Glutamatergic neuron (in vitro differentiated cells): ENCODE measurements at regions not wholly inside any gene's neighbourhood (a gene's known extent, or its start where the extent isn't known, plus 50 kb on each side); places are given as distances from the start of the nearest gene placed in this dataset.

ENCODE experiments used
- DNase-seq: peaks from one replicate; pipeline ENCODE4 v3.0.0; 2022
- H3K27ac Mint-ChIP-seq: one replicate; pipeline ENCODE4 v1.8.0; 2020; ENCODE audit warnings: mild to moderate bottlenecking, mixed read lengths, inconsistent platforms; ENCODE audit not compliant: unreplicated experiment
- H3K27me3 Mint-ChIP-seq: one replicate; pipeline ENCODE4 v1.8.0; 2020; ENCODE audit warnings: mild to moderate bottlenecking, moderate library complexity, mixed read lengths, inconsistent platforms; ENCODE audit not compliant: unreplicated experiment
- H3K36me3 Mint-ChIP-seq: one replicate; pipeline ENCODE4 v1.8.0; 2020; ENCODE audit warnings: mild to moderate bottlenecking, mixed read lengths, inconsistent platforms; ENCODE audit not compliant: unreplicated experiment
- H3K4me1 Mint-ChIP-seq: one replicate; pipeline ENCODE4 v1.8.0; 2020; ENCODE audit warnings: mild to moderate bottlenecking, low read depth, mixed read lengths, inconsistent platforms; ENCODE audit not compliant: unreplicated experiment
- H3K4me3 Mint-ChIP-seq: one replicate; pipeline ENCODE4 v1.8.0; 2020; ENCODE audit warnings: mild to moderate bottlenecking, mixed read lengths, inconsistent platforms; ENCODE audit not compliant: unreplicated experiment
- H3K9me3 Mint-ChIP-seq: one replicate; pipeline ENCODE4 v1.8.0; 2020; ENCODE audit warnings: mild to moderate bottlenecking, moderate library complexity, mixed read lengths, inconsistent platforms; ENCODE audit not compliant: unreplicated experiment
- TF ChIP-seq, protein P1 (sequence below): fragments of 200-600 bp; sonication (generic); IDR thresholded peaks from one replicate; pipeline ENCODE4 v1.5.0; 2021; ENCODE audit not compliant: partially characterized antibody, unreplicated experiment

DNA sequence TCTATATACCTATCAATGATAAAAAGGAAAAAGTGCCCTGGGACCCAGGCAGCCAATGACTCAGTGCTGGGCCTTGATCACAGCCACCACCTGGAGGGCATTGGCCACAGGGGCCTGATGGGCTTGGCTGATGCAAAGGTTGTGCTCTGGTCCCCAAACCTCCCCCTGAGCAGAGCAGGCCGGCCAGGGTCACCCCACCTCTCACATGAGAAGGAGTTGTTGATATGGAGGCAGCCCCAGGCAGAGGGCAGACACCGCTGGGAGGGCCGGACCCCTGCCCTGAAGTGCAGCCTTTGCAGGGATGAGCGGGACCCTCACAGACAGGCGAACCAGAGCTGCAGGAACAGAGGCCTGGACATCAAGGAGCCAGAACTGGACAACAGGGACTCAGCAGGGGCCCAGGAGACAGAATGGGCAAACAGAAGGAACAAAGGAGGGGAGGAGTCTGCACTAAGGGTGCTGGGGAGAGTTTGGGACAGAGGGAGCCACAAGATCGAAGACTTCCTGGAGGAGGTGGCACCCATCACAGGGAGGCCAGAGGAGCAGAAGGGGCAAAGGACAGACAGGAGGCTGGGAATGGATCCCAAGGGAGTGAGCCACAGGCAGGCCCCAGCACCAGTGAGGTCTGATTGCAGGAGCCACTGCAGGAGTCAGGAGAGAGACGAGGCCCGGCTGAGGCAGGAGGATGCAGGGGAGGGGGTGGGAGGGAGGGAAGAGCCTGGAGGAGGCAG lies 105.0 kb downstream of the TNFAIP2 start:
- Mint-ChIP-seq H3K9me3 (no peaks in the 10 kb centered on the region), H3K27me3 (no peaks in the 10 kb centered on the region), H3K36me3 (no peaks in the 10 kb centered on the region), H3K27ac (no peak overlapping the region), H3K4me3 (no peak overlapping the region), H3K4me1 (no peaks in the 10 kb centered on the region)
- DNase-seq: no peak
- TF ChIP-seq, protein P1, sequence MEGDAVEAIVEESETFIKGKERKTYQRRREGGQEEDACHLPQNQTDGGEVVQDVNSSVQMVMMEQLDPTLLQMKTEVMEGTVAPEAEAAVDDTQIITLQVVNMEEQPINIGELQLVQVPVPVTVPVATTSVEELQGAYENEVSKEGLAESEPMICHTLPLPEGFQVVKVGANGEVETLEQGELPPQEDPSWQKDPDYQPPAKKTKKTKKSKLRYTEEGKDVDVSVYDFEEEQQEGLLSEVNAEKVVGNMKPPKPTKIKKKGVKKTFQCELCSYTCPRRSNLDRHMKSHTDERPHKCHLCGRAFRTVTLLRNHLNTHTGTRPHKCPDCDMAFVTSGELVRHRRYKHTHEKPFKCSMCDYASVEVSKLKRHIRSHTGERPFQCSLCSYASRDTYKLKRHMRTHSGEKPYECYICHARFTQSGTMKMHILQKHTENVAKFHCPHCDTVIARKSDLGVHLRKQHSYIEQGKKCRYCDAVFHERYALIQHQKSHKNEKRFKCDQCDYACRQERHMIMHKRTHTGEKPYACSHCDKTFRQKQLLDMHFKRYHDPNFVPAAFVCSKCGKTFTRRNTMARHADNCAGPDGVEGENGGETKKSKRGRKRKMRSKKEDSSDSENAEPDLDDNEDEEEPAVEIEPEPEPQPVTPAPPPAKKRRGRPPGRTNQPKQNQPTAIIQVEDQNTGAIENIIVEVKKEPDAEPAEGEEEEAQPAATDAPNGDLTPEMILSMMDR: no peak

DNA sequence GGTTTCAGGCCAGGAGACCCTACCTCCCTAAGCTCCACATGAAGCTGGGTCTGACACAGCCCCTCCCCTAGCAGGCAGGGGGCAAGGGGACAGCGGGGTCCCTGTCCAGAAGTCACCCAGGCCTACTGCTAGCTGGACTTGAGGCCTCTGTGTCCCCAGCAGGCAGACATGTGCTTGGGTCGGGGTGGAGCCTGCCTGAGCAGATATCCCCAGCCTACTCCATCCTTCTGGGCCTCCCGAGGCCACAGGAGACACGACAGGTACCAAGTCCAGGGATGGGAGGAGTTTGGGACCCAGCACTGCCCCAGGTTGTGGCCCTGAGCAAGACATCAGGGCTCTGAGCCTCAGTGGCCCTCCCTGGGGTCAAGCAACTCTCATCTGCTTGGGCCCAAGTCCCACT lies 105.2 kb upstream of the EIF5 start:
- DNase-seq: no peak
- H3K4me3 Mint-ChIP-seq: no peak overlapping the region
- H3K9me3 Mint-ChIP-seq: no peaks in the 10 kb centered on the region
- H3K36me3 Mint-ChIP-seq: no peaks in the 10 kb centered on the region
- H3K4me1 Mint-ChIP-seq: no peaks in the 10 kb centered on the region
- TF ChIP-seq, protein P1: no peak
- H3K27me3 Mint-ChIP-seq: no peaks in the 10 kb centered on the region
- H3K27ac Mint-ChIP-seq: no peak overlapping the region

DNA sequence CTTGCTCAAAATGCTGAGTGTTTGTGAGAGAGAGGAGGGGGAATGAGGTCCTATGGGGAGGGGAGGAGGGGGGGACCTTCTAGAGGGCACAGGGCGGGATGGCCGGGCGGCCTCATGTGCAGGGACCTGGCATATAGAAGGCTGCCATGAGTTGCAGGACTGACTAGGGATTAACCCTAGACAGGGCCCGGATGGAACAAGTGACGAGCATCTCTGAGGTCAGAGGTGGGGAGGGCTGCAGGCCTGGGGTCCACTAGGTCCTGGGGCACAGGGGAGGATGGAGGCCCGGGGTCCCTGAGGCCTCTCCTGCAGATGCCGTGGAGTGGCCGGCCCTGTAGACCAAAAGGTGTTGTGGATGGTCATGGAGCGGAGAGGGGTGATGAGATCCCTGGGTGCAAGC lies 104.0 kb upstream of the EIF5 start:
- H3K9me3 Mint-ChIP-seq: no peaks in the 10 kb centered on the region
- no peak for DNase-seq
- no peaks in the 10 kb centered on the region for H3K27me3 Mint-ChIP-seq

DNA sequence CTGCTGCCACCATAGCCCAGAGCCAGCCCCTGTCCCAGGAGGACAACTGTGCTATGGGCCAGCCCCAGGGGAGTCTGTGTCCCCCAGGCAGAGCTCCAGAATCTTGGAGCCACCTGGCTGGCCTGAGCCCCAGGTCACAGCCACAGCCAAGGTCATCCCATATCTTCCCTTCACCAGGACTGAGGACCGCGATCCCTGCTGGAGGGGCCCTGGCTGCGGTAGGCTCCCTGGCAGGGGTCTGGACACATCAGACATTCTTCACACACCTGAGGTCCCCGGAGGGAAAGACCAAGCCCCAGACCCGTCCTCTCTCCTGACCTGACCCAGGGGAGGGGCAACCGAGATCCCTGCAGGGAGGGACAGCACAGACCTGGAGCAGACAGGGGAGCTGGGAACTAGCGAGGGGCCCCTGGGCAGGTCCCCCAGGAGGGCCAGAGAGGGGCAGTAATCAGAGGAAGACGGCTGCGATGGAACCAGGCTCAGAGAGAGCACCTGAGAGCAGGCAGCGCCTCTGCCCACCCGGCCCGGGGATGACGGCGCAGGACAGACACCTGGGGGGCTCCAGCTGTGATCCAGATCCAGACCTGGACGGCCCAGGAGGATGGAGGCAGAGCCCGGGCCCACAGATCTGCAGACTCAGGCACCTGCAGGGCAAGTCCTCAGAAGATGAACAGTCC lies 103.2 kb upstream of the EIF5 start:
- H3K9me3 Mint-ChIP-seq: no peaks in the 10 kb centered on the region
- no peaks in the 10 kb centered on the region for H3K36me3 Mint-ChIP-seq
- no peak for DNase-seq
- H3K4me3 Mint-ChIP-seq: no peak overlapping the region
- no peaks in the 10 kb centered on the region for H3K4me1 Mint-ChIP-seq
- TF ChIP-seq, protein P1: no peak
- H3K27ac Mint-ChIP-seq: no peak overlapping the region
- H3K27me3 Mint-ChIP-seq: no peaks in the 10 kb centered on the region

More for the DNA sequence above, 104.0 kb upstream of the EIF5 start:
- no peaks in the 10 kb centered on the region for H3K4me1 Mint-ChIP-seq
- no peaks in the 10 kb centered on the region for H3K36me3 Mint-ChIP-seq
- H3K4me3 Mint-ChIP-seq: no peak overlapping the region
- TF ChIP-seq, protein P1: no peak
- no peak overlapping the region for H3K27ac Mint-ChIP-seq

DNA sequence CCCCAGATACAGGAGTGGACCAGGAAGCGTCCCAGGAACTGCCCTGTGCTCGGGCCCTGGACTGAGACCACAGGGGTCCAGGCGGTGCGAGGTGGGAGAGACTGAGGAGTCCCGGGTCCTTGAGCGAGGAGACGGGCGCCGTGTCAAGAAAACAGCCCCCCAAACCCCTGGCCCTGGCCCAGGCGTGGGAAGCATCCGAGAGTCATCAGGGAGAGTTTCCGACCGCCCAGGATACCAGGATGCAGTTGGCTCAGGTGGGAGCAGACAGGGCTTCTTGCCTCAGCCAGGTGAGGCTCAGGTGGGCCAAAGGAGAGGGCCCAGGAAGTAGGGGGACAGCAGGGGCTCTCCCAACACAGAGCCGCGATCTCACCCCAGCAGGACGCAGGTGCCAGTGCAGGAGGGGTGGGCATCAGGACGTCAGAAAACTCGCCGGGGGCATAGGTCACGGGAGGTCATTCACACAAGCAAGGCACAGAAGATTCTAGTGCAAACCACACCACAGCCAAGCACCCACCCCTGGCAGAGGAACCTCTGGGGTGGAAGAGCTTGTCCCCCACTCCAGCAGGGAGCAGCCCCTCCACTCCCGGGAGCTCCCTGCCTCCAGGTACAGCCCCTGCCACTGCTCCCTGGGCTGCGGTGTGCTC lies 102.5 kb upstream of the EIF5 start:
- Mint-ChIP-seq H3K36me3 (no peaks in the 10 kb centered on the region), H3K27ac (no peak overlapping the region), H3K4me1 (no peaks in the 10 kb centered on the region), H3K4me3 (no peak overlapping the region), H3K9me3 (no peaks in the 10 kb centered on the region), H3K27me3 (no peaks in the 10 kb centered on the region)
- TF ChIP-seq, protein P1: no peak
- DNase-seq: no peak
